Glomerular visceral epithelial cell (primary cell): ENCODE measurements at regions not wholly inside any gene's neighbourhood (a gene's known extent, or its start where the extent isn't known, plus 50 kb on each side); places are given as distances from the start of the nearest gene placed in this dataset.
A peak's percentile ranks its signal among the peaks of the same experiment; 100 is the strongest.

Experiments
- DNase-seq: peaks from one replicate; pipeline ENCODE4 v3.0.0-alpha.2; 2016; ENCODE audit errors: extremely low spot score

GRCh38 chr21:43317959-43318358 lies 109.0 kb downstream of the SIK1 start:
- DNase-seq = no peak

GRCh38 chr21:43317254-43317748 lies 109.6 kb downstream of the SIK1 start:
- DNase-seq = no peak

DNA sequence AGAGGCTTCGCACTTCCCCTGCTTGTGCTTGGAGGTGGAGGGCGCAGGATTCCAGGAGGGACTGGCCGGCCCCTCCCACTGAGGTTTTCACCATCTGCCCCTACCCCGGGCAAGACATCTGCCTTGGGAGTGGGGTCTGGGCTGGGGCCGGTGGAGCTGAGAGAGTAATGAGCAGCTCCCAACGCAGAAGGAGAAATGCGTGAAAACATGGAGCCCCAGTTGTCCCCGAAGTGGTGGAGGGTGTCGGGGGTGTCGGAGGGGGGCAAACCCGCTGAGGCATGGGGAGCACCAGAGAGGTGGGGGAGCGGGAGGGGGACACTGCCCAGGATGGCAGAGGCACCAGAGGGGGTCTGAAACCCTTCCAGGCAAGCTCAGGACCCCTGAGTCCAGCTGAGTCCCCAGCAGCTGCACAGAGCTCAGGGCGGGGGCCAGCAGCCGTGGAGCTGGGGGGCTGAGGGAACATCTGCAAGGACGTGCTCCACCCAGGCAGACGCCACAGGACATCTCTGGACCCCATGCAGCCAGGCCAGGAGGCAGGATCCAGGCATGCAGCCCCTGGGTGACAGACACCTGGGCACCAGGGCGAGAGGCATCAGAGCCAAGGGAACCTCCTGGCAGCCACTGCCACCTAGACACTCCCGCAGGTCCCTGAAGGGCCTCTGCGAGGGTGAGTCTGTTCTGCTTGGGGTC lies 110.6 kb downstream of the SIK1 start:
- no peak for DNase-seq

DNA sequence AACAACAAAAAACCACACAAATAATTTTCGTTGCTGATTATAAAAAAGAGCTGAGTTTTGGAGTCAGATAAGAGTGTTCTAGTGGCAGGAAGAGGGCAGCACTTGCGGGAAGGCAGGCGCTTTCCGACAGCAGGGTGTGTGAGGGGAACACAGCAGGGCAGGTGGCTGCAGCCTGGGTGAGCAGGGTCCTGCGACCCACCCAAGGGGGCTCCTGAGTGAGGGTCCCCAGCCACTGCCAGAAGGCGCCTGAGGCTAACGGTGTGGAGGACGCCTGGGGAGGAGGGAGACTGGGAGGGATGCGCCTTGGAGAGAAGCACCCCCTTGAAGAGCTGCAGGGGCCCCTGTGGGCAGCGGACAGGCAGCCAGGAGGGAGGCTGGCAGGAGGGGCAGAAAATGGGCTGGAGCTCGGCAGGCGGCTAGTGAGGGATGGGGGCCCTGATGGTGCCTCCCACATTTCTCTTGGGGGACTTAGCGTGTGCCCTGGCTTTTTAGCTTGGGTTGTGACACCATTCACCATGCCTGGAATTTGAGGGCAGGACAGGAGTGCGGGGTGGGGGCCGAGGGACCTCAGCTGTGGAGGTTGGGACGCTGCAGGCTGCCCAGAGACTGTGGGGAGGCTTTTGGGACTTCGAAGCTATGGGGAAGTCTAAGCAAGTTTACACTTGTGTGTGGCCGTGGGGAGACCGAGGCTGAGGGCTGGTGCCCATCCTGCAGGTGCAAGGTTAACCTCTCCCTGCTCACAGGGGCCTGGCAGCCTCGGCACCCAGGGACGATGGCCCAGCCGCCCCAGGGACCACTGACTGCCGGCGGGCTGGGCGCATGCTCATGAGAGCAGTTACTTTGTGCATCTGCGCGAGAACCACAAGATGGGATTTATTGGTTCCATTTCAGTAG lies 111.4 kb downstream of the SIK1 start:
- no peak for DNase-seq

DNA sequence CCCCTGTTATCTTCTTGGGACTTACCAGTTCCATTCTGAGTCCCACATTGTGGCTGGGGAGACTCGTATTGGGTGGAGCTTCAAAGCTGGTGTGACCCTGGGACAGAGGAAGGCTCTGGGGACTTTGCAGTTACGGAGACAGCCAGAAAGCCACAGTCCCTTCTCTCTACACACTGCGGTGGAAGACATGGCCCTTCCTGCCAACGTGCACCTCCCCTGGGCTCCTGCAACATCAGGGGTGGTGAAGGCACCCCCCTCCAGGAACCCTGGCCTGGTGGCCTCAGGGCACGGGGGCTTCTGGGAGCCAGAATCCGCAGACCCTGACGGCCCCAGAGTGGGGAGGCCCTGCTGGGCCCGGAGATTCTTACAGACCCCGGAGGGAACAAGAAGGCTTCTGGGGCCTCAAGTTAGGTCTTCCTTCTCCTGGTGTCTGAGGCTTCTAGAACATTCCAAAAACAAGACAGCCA lies 113.0 kb downstream of the SIK1 start:
- DNase-seq = no peak

- DNase-seq = no peak
These were observed 113.6 kb downstream of the SIK1 start for GRCh38 chr21:43313221-43313938.

DNA sequence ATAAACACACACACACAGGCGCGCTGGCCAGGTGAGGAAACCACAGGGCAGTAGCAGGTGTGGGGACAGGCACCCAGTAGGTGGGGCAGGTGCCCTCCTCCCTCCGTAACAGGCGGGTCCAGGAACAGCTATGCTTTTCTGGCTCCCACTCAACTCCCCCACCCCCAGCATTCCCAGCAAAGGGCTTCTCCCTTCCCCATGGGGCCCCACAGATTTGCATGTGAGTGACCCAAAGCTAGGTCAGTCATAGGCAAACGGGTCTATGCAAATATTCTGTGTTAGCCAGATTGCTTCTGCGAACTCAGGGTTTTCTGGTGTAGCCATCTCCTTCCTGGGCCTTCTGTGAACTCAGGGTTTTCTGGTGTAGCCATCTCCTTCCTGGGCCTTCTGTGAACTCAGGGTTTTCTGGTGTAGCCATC lies 114.2 kb downstream of the SIK1 start:
- no peak for DNase-seq

GRCh38 chr21:43312011-43312410 lies 114.9 kb downstream of the SIK1 start:
- no peak for DNase-seq

- no peak for DNase-seq
These were observed 115.6 kb downstream of the SIK1 start for GRCh38 chr21:43311301-43311817.

- DNase-seq = no peak
These were observed 118.1 kb downstream of the SIK1 start for GRCh38 chr21:43308815-43309283.

GRCh38 chr21:43308101-43308814 lies 118.7 kb downstream of the SIK1 start:
- no peak for DNase-seq

DNA sequence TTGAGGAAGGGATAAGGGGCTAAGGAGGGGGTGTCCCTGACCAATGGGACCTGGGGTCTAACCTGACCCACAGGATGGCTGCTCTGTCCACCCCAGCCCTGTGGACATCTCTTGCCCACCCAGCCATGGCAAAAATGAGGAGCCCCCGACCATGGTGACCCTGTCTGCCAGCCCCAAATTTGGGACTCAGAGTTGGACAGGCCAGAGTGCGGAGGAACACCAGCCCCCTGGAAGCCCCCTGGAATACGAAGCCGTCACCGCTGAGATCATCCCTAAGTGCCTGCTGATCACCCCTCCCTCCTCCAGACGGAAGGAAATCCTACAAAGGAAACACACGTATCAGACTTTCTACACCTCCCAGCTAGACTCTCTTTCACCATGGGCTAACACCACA lies 119.3 kb downstream of the SIK1 start:
- DNase-seq = no peak

DNA sequence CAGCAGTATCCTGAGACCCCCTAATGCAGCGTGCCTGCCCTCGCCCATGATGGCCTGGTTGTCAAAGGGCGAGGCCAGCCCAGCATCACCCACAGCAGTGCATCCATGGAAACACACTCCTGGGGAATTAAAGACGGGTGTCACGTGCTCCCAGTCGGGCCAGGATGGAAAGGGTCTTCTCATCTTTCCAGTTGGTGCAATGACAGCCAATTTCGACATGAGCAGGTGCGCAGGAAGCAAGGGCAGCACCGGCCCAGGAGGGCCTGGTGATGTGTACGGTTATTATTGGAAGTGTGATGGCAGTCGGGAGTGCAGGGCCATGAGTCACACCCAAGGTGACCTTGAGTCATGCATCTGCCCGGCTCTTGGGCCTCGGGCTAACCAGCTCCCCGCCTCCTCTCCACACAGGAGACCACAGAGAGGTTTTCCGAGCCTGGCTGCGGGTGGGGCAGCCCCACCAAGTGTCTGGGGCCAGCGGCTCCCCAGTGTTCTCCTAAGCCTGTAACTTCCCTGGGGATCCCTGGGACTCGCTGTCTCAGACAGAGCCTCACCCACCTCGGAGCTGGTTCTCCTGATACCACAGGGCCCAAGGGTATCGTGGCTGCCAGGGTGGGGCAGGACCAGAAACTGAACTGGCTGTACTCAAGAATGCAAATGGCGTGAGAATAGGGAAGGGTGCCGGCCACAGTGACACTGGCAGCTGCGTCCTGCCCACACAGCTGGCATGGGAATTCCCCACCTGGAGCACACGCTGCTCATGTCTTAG lies 119.8 kb downstream of the SIK1 start:
- DNase-seq = peak; percentile 80

GRCh38 chr21:43306391-43306790 lies 120.5 kb downstream of the SIK1 start:
- DNase-seq = no peak

GRCh38 chr21:43305811-43306311 lies 121.1 kb downstream of the SIK1 start:
- DNase-seq = no peak

DNA sequence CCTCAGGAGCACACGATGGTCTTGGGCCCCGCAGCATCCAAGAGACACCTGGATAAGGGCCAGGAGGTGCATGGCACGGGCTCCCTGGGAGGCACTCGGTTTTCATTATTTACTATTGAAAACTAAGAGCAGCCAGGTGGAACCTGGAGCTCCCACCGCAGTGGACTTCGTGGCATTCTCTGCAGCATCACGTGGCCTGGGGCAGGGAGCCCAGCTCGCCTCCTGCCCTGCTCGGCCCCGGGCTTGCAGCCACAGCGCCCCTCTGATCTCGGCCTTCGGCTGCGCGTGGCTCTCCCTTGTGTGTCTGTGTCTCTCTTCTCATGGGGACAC lies 121.6 kb downstream of the SIK1 start:
- DNase-seq = peak; percentile 40

DNA sequence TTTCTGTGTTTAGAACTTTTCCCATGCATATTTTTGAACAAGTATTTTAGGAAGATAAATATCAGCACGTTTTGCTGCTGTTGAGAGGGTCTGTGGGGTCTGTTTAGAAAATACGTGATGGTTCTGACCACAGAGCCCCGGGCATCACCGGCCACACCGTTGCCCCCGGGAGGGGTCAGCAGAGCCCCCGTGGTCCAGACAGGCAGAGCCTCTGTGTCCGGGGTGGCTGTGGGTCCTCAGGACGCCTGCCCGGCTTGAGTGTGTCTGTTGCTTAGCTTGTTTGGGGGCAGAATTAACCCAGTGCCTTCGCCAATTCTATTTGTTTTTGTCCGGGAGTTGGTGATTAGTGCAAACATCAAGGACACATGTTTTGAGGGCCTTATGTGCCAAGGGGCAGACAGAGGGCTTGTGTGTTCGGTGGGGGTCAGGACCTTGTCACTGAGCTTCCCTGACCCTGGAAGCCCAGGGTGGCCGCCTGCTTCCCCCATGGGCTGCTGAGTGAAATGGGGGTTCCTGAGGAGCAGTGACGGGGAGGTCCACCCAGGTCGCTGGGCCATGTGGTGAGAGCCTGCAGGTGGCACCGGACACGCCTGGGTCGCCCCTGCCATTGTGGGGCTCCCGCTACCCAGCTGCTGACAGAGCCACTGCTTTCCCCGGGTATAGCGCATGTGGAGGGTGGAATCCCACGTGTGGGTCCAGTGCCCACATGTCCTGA lies 122.2 kb downstream of the SIK1 start:
- no peak for DNase-seq

DNA sequence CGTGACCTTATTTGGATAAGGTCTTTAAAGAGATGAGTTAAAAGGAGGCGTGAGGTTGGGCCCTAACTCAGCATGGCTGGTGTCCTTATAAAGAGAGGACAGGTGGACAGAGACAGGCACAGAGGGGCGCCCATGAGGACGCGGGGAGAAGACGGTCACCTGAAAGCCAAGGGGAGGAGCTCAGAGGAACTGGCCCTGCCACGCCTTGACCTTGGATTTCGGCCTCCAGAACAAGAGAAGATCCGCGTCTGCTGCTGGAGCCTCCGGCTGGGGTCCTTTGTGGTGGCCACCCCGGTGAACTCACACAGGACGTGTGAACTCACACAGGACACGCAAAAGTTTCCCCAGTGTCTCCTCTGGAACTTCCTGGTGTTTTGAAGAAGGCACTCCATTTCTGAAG lies 122.7 kb downstream of the SIK1 start:
- DNase-seq = no peak

- DNase-seq = no peak
These were observed 123.4 kb downstream of the SIK1 start for GRCh38 chr21:43303275-43304178.
